ENCODE measurements at regions not wholly inside any gene's neighbourhood (a gene's known extent, or its start where the extent isn't known, plus 50 kb on each side); places are given as distances from the start of the nearest gene placed in this dataset.
A peak's percentile ranks its signal among the peaks of the same experiment; 100 is the strongest.
"Not testable (repeated sequence)": the region's sequence is repeated elsewhere in the genome, so short reads cannot be mapped to it uniquely, and the experiment has no call there.

GRCh38 chr22:22296047-22296446 lies 51.5 kb downstream of the VPREB1 start:
- DNase-seq (ENCODE audit: low read depth in 2 of 3, low spot score in 2 of 3) = not testable (repeated sequence)

- DNase-seq (ENCODE audit: low read depth in 2 of 3, low spot score in 2 of 3) = not testable (repeated sequence)
These were observed 52.7 kb downstream of the VPREB1 start for GRCh38 chr22:22297159-22297793.

- DNase-seq (ENCODE audit: low read depth in 2 of 3, low spot score in 2 of 3) = peak; percentile 49 to 70 (median 57)
These were observed 53.4 kb downstream of the VPREB1 start for GRCh38 chr22:22297794-22298653.

GRCh38 chr22:22298654-22299009 lies 54.0 kb downstream of the VPREB1 start:
- DNase-seq (ENCODE audit: low read depth in 2 of 3, low spot score in 2 of 3) = not testable (repeated sequence)

GRCh38 chr22:22300511-22300910 lies 55.9 kb downstream of the VPREB1 start:
- not testable (repeated sequence) for DNase-seq (ENCODE audit: low read depth in 2 of 3, low spot score in 2 of 3)

- DNase-seq (ENCODE audit: low read depth in 2 of 3, low spot score in 2 of 3) = not testable (repeated sequence)
These were observed 56.4 kb downstream of the VPREB1 start for GRCh38 chr22:22300946-22301345.

- no peak for DNase-seq (ENCODE audit: low read depth in 2 of 3, low spot score in 2 of 3)
These were observed 72.0 kb downstream of the VPREB1 start for GRCh38 chr22:22316589-22316988.

- DNase-seq (ENCODE audit: low read depth in 2 of 3, low spot score in 2 of 3) = no peak
These were observed 74.3 kb downstream of the VPREB1 start for GRCh38 chr22:22318723-22319465.

- DNase-seq (ENCODE audit: low read depth in 2 of 3, low spot score in 2 of 3) = peak; percentile 49 to 62 (median 50)
These were observed 77.4 kb downstream of the VPREB1 start for GRCh38 chr22:22321743-22322611.

GRCh38 chr22:22322792-22323191 lies 78.2 kb downstream of the VPREB1 start:
- DNase-seq (ENCODE audit: low read depth in 2 of 3, low spot score in 2 of 3) = no peak

GRCh38 chr22:22327723-22328122 lies 83.1 kb downstream of the VPREB1 start:
- DNase-seq (ENCODE audit: low read depth in 2 of 3, low spot score in 2 of 3) = no peak

GRCh38 chr22:22329792-22330191 lies 85.2 kb downstream of the VPREB1 start:
- no peak for DNase-seq (ENCODE audit: low read depth in 2 of 3, low spot score in 2 of 3)

GRCh38 chr22:22335640-22336039 lies 91.1 kb downstream of the VPREB1 start:
- DNase-seq (ENCODE audit: low read depth in 2 of 3, low spot score in 2 of 3) = not testable (repeated sequence)

GRCh38 chr22:22336333-22336732 lies 91.7 kb downstream of the VPREB1 start:
- not testable (repeated sequence) for DNase-seq (ENCODE audit: low read depth in 2 of 3, low spot score in 2 of 3)

GRCh38 chr22:22338778-22339177 lies 94.2 kb downstream of the VPREB1 start:
- DNase-seq (ENCODE audit: low read depth in 2 of 3, low spot score in 2 of 3) = not testable (repeated sequence)

- no peak for DNase-seq (ENCODE audit: low read depth in 2 of 3, low spot score in 2 of 3)
These were observed 97.2 kb downstream of the VPREB1 start for GRCh38 chr22:22341736-22342135.

GRCh38 chr22:22342697-22343580 lies 98.4 kb downstream of the VPREB1 start:
- peak in 2 of 3 experiments; percentile 45 to 60 for DNase-seq (ENCODE audit: low read depth in 2 of 3, low spot score in 2 of 3)

GRCh38 chr22:22343581-22344296 lies 99.2 kb downstream of the VPREB1 start:
- DNase-seq (ENCODE audit: low read depth in 2 of 3, low spot score in 2 of 3) = no peak

GRCh38 chr22:22344430-22344829 lies 99.8 kb downstream of the VPREB1 start:
- DNase-seq (ENCODE audit: low read depth in 2 of 3, low spot score in 2 of 3) = no peak
